Stomach smooth muscle (tissue), 2 donors: ENCODE measurements at regions not wholly inside any gene's neighbourhood (a gene's known extent, or its start where the extent isn't known, plus 50 kb on each side); places are given as distances from the start of the nearest gene placed in this dataset.

ENCODE experiments used
- H3K27ac ChIP-seq: one replicate; pipeline ENCODE4 v1.7.0; 2013; ENCODE audit warnings: mild to moderate bottlenecking, low read length, inconsistent platforms
- H3K27me3 ChIP-seq, 2 donors: one replicate each; pipeline ENCODE4 v1.7.0; 2013; ENCODE audit warnings: low read length in 2 of 2; ENCODE audit not compliant: insufficient read depth in 2 of 2, control insufficient read depth in 1 of 2
- H3K36me3 ChIP-seq, 2 donors: one replicate each; pipeline ENCODE4 v1.7.0; 2013; ENCODE audit warnings: low read length in 2 of 2; ENCODE audit not compliant: control insufficient read depth in 2 of 2, insufficient read depth in 2 of 2
- H3K4me1 ChIP-seq: one replicate; pipeline ENCODE4 v1.7.0; 2013; ENCODE audit warnings: low read length; ENCODE audit not compliant: control insufficient read depth, insufficient read depth
- H3K4me3 ChIP-seq, 2 donors: one replicate each; pipeline ENCODE4 v1.7.0; 2013; ENCODE audit warnings: low read length in 2 of 2
- H3K9ac ChIP-seq, 2 donors: one replicate each; pipeline ENCODE4 v1.7.0; 2013; ENCODE audit warnings: low read length in 2 of 2, mild to moderate bottlenecking in 1 of 2
- H3K9me3 ChIP-seq, 2 donors: one replicate each; pipeline ENCODE4 v1.7.0; 2013; ENCODE audit warnings: low read length in 2 of 2; ENCODE audit not compliant: control insufficient read depth in 2 of 2
- donor health status: healthy.
- donor health status: Pancreatic carcinoma.

- peak overlapping the region; percentile 52 to 54 for H3K4me3 ChIP-seq
- H3K27ac ChIP-seq, result no peak overlapping the region
- H3K9ac ChIP-seq, result no peak overlapping the region
- no peaks in the 10 kb centered on the region for H3K9me3 ChIP-seq
- H3K36me3 ChIP-seq, result no peaks in the 10 kb centered on the region
- H3K27me3 ChIP-seq, result no peaks in the 10 kb centered on the region
- H3K4me1 ChIP-seq, result no peaks in the 10 kb centered on the region
These were observed 388.7 kb downstream of the CETN3 start for GRCh38 chr5:90020575-90021538.

DNA sequence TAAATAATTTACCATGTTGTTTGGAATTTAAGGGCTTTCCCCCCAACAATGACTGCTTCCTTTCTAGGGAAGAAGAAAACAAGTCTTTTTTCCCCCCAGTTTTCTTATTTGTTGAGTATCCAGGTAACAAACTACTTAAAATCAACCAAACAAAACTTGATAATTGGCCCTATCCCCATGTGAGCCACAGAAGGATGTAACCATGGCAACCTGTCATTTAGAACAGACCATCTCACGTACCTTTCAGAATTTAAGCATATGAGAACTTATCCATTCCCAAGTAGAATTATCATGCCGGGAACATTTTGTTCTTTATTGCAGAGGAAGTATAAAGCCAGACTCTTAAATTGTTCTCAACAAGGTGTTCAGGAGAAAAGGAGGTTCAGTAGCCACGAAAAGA is 392.3 kb downstream of the CETN3 start:
- Histone ChIP-seq H3K4me1 (peaks cover 2% of the 10 kb centered on the region), H3K4me3 (no peak overlapping the region), H3K9me3 (no peaks in the 10 kb centered on the region), H3K36me3 (no peaks in the 10 kb centered on the region), H3K27me3 (no peaks in the 10 kb centered on the region), H3K27ac (no peak overlapping the region), H3K9ac (no peak overlapping the region)

DNA sequence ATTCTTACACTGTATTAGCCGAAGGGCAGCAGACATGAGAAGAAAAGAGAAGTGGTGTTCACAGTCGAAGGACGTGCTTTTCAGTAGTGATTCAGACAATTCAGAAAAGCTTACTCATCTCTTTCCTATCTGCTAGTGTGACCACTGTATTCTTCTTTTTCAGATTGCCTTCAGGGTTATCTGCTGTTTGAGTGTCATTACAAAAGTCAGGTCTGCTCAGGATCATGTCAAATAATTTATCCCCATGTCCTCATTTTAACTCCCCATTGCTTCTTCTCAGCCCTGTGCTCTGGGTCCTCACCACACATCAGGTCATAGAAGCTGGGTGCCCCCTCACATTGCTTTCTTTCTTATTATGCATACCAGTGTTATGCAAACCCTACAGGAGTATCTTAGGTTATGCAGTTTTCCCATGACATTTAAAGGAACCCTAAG is 394.0 kb downstream of the CETN3 start:
- H3K4me1 ChIP-seq, result peaks cover 2% of the 10 kb centered on the region
- no peak overlapping the region for H3K27ac ChIP-seq
- no peaks in the 10 kb centered on the region for H3K36me3 ChIP-seq
- H3K27me3 ChIP-seq, result no peaks in the 10 kb centered on the region
- no peak overlapping the region for H3K9ac ChIP-seq
- H3K9me3 ChIP-seq, result no peaks in the 10 kb centered on the region
- H3K4me3 ChIP-seq, result no peak overlapping the region

DNA sequence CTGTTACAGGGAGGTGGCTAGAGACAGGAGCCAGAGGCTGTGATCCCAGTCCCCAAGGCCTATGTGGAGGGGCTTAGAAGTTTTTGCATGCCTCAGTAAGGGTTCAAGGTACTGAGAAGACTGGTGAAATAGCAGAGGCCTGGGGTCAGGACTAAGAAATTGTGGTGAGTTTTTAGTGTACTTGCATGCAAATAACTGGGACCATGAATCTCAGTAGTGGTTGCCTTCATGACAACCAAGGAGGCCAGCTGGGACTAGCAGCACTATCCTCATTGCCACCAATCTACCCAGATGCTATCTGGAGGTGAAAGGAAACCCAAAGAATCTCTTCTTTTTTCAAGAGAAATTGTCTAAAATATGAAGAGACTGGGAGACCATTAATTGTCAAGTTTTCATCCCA is 395.1 kb downstream of the CETN3 start:
- H3K9me3 ChIP-seq, result no peaks in the 10 kb centered on the region
- H3K27me3 ChIP-seq, result no peaks in the 10 kb centered on the region
- peaks cover 2% of the 10 kb centered on the region for H3K4me1 ChIP-seq
- no peak overlapping the region for H3K27ac ChIP-seq
- H3K36me3 ChIP-seq, result no peaks in the 10 kb centered on the region
- no peak overlapping the region for H3K4me3 ChIP-seq
- no peak overlapping the region for H3K9ac ChIP-seq

- Histone ChIP-seq H3K4me1 (no peaks in the 10 kb centered on the region), H3K9me3 (no peaks in the 10 kb centered on the region), H3K4me3 (no peak overlapping the region), H3K36me3 (no peaks in the 10 kb centered on the region), H3K27me3 (no peaks in the 10 kb centered on the region), H3K9ac (no peak overlapping the region), H3K27ac (no peak overlapping the region)
These were observed 409.2 kb downstream of the CETN3 start for GRCh38 chr5:90000351-90000750.

- Histone ChIP-seq H3K27me3 (no peaks in the 10 kb centered on the region), H3K9me3 (no peaks in the 10 kb centered on the region), H3K9ac (no peak overlapping the region), H3K4me3 (no peak overlapping the region), H3K27ac (no peak overlapping the region), H3K36me3 (no peaks in the 10 kb centered on the region), H3K4me1 (no peaks in the 10 kb centered on the region)
These were observed 410.8 kb downstream of the CETN3 start for GRCh38 chr5:89998519-89999305.

GRCh38 chr5:89996890-89997289 is 412.7 kb downstream of the CETN3 start:
- no peaks in the 10 kb centered on the region for H3K36me3 ChIP-seq
- H3K4me3 ChIP-seq, result no peak overlapping the region
- H3K27me3 ChIP-seq, result no peaks in the 10 kb centered on the region
- no peaks in the 10 kb centered on the region for H3K4me1 ChIP-seq
- no peak overlapping the region for H3K9ac ChIP-seq
- no peak overlapping the region for H3K27ac ChIP-seq
- H3K9me3 ChIP-seq, result no peaks in the 10 kb centered on the region

- Histone ChIP-seq H3K27ac (no peak overlapping the region), H3K36me3 (no peaks in the 10 kb centered on the region), H3K27me3 (no peaks in the 10 kb centered on the region), H3K4me3 (no peak overlapping the region), H3K9me3 (no peaks in the 10 kb centered on the region), H3K4me1 (no peaks in the 10 kb centered on the region), H3K9ac (no peak overlapping the region)
These were observed 413.2 kb downstream of the CETN3 start for GRCh38 chr5:89996335-89996734.

- H3K36me3 ChIP-seq, result no peaks in the 10 kb centered on the region
These were observed 415.3 kb downstream of the CETN3 start for GRCh38 chr5:89994266-89994665.

GRCh38 chr5:89992201-89992600 is 417.4 kb downstream of the CETN3 start:
- Histone ChIP-seq H3K27ac (no peak overlapping the region), H3K4me3 (no peak overlapping the region), H3K4me1 (peaks cover 8% of the 10 kb centered on the region), H3K27me3 (no peaks in the 10 kb centered on the region), H3K9ac (no peak overlapping the region), H3K36me3 (no peaks in the 10 kb centered on the region), H3K9me3 (no peaks in the 10 kb centered on the region)

More at GRCh38 chr5:89994266-89994665, 415.3 kb downstream of the CETN3 start:
- no peak overlapping the region for H3K27ac ChIP-seq
- H3K27me3 ChIP-seq, result no peaks in the 10 kb centered on the region
- no peaks in the 10 kb centered on the region for H3K4me1 ChIP-seq
- H3K4me3 ChIP-seq, result no peak overlapping the region
- no peak overlapping the region for H3K9ac ChIP-seq
- H3K9me3 ChIP-seq, result no peaks in the 10 kb centered on the region
